ENCODE measurements at regions not wholly inside any gene's neighbourhood (a gene's known extent, or its start where the extent isn't known, plus 50 kb on each side); places are given as distances from the start of the nearest gene placed in this dataset.
"Not testable (repeated sequence)": the region's sequence is repeated elsewhere in the genome, so short reads cannot be mapped to it uniquely, and the experiment has no call there.

DNA sequence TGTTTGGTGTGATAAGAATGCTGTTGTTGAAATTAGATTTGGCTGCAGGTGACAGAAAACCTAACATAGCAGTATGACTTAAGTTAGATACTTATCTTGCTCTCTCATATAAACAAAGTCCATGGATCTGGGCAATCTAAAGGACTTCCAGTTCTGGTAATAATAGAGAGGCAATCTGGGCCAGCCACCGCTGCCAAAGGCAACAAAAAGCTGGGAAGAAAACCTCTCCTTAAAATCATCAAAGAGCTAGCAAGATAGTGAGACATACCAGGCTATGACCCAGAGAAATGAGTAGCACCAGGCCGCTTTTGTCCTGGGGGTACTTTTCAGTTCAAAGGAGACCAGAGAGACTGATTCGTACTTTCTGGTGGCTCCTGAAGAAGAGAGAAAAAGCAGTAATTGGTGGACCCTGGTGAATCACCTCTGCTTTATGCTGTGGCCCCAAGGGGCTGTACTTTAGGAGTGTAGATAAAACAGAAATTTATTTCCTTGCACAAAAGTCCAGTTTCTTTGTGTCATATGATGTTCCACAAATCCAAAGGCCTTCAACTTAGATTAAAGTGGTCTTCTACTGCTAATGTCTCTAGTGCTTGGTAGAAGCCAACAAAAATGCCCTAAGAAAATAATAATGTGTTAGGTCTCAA lies 125.4 kb downstream of the TBX19 start:
- H3K9me3 Mint-ChIP-seq = no peaks in the 10 kb centered on the region
- peaks cover 13% of the 10 kb centered on the region for H3K4me1 Mint-ChIP-seq (ENCODE audit: low read depth)
- H3K27ac Mint-ChIP-seq = no peak overlapping the region
- no peak overlapping the region for H3K4me3 Mint-ChIP-seq
- no peaks in the 10 kb centered on the region for H3K36me3 Mint-ChIP-seq (ENCODE audit: low read depth)
- TF ChIP-seq, protein P1, sequence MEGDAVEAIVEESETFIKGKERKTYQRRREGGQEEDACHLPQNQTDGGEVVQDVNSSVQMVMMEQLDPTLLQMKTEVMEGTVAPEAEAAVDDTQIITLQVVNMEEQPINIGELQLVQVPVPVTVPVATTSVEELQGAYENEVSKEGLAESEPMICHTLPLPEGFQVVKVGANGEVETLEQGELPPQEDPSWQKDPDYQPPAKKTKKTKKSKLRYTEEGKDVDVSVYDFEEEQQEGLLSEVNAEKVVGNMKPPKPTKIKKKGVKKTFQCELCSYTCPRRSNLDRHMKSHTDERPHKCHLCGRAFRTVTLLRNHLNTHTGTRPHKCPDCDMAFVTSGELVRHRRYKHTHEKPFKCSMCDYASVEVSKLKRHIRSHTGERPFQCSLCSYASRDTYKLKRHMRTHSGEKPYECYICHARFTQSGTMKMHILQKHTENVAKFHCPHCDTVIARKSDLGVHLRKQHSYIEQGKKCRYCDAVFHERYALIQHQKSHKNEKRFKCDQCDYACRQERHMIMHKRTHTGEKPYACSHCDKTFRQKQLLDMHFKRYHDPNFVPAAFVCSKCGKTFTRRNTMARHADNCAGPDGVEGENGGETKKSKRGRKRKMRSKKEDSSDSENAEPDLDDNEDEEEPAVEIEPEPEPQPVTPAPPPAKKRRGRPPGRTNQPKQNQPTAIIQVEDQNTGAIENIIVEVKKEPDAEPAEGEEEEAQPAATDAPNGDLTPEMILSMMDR (IDR thresholded peaks at IDR 0.05) = no peak
- H3K27me3 Mint-ChIP-seq (ENCODE audit: insufficient read depth) = peaks cover 5% of the 10 kb centered on the region
- no peak for DNase-seq

- Mint-ChIP-seq H3K9me3 (no peaks in the 10 kb centered on the region), H3K27ac (no peak overlapping the region), H3K4me3 (no peak overlapping the region), H3K27me3 (ENCODE audit: insufficient read depth) (peaks cover 12% of the 10 kb centered on the region), H3K36me3 (ENCODE audit: low read depth) (no peaks in the 10 kb centered on the region), H3K4me1 (ENCODE audit: low read depth) (peaks cover 14% of the 10 kb centered on the region)
- DNase-seq = no peak
- TF ChIP-seq, protein P1 (IDR thresholded peaks at IDR 0.05) = no peak
These were observed 122.5 kb downstream of the TBX19 start for GRCh38 chr1:168403140-168403539.

DNA sequence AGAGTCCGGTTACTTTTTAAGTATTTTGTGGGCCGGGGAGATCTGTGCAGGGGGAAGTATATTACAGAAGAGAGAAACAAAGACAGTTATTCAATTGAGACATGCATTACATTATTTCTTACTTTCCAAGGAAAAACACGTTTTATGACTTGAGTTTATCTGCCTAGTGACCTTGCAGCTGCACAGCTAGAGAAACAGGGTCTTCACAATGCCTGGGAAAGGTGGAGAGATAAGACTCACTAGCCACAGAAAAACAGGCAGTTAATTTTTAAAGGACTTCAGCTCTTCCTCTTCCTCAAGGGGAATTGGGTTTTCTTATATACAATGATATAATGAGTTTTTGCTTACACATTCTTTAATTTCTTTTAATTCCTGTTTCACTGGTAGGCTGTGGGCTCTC lies 121.8 kb downstream of the TBX19 start:
- H3K4me1 Mint-ChIP-seq (ENCODE audit: low read depth) = peaks cover 20% of the 10 kb centered on the region
- not testable (repeated sequence) for H3K36me3 Mint-ChIP-seq (ENCODE audit: low read depth); DNase-seq; H3K27me3 Mint-ChIP-seq (ENCODE audit: insufficient read depth); H3K4me3 Mint-ChIP-seq; H3K9me3 Mint-ChIP-seq; H3K27ac Mint-ChIP-seq

DNA sequence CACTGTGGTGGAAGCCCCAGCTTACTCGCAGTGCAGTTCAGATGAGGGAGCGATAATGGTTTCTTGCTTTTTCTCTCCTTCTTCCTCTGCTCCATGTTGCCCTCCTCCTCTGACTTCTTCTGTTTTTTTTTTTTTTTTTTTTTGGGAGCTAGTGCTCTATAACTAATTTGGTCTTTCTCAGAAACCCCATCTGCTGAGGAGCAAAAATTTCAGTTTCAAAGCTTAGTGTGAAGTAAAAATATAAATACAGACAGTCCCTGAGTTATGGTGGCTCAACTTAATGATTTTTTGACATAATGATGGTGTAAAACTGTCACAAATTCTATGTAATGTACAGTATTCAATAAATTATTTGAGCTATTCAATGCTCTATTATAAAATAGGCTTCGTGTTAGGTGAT lies 120.7 kb downstream of the TBX19 start:
- Mint-ChIP-seq H3K4me1 (ENCODE audit: low read depth) (peaks cover 31% of the 10 kb centered on the region), H3K36me3 (ENCODE audit: low read depth) (no peaks in the 10 kb centered on the region), H3K9me3 (no peaks in the 10 kb centered on the region), H3K4me3 (no peak overlapping the region), H3K27ac (no peak overlapping the region), H3K27me3 (ENCODE audit: insufficient read depth) (peaks cover 9% of the 10 kb centered on the region)
- no peak for DNase-seq
- TF ChIP-seq, protein P1 (IDR thresholded peaks at IDR 0.05) = no peak

DNA sequence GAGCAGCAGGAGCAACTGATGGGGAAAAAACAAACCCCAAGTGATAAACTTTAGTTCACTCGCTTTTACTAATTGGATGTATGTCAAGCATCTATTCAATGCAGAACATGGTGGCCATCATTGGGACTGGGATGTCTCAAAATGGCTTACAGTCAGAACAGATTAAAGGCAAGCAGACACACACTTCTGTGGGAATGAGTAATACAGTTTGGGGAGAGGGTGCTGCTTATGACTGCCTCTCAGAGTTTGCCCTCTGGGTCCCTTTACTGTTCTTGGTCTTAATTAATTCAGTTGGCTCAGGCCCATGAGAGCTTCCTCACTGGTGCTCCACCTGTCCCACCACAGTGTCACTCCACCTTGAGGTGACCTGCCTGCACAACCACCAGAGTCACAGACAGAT lies 119.5 kb downstream of the TBX19 start:
- no peak overlapping the region for H3K4me3 Mint-ChIP-seq
- H3K36me3 Mint-ChIP-seq (ENCODE audit: low read depth) = no peaks in the 10 kb centered on the region
- no peaks in the 10 kb centered on the region for H3K9me3 Mint-ChIP-seq
- H3K4me1 Mint-ChIP-seq (ENCODE audit: low read depth) = peaks cover 32% of the 10 kb centered on the region
- peaks cover 11% of the 10 kb centered on the region for H3K27me3 Mint-ChIP-seq (ENCODE audit: insufficient read depth)
- no peak overlapping the region for H3K27ac Mint-ChIP-seq
- TF ChIP-seq, protein P1 (IDR thresholded peaks at IDR 0.05) = no peak
- no peak for DNase-seq

- H3K4me1 Mint-ChIP-seq (ENCODE audit: low read depth) = peaks cover 32% of the 10 kb centered on the region
- H3K4me3 Mint-ChIP-seq = no peak overlapping the region
- DNase-seq = no peak
- peaks cover 11% of the 10 kb centered on the region for H3K27me3 Mint-ChIP-seq (ENCODE audit: insufficient read depth)
- TF ChIP-seq, protein P1 (IDR thresholded peaks at IDR 0.05) = no peak
- no peaks in the 10 kb centered on the region for H3K9me3 Mint-ChIP-seq
- no peaks in the 10 kb centered on the region for H3K36me3 Mint-ChIP-seq (ENCODE audit: low read depth)
- H3K27ac Mint-ChIP-seq = no peak overlapping the region; the same call in 1 of the 2 replicates
These were observed 117.1 kb downstream of the TBX19 start for GRCh38 chr1:168397806-168398205.

All from HFFc6 (cell line).